ENCODE measurements at regions not wholly inside any gene's neighbourhood (a gene's known extent, or its start where the extent isn't known, plus 50 kb on each side); places are given as distances from the start of the nearest gene placed in this dataset.
"Not testable (repeated sequence)": the region's sequence is repeated elsewhere in the genome, so short reads cannot be mapped to it uniquely, and the experiment has no call there.

DNA sequence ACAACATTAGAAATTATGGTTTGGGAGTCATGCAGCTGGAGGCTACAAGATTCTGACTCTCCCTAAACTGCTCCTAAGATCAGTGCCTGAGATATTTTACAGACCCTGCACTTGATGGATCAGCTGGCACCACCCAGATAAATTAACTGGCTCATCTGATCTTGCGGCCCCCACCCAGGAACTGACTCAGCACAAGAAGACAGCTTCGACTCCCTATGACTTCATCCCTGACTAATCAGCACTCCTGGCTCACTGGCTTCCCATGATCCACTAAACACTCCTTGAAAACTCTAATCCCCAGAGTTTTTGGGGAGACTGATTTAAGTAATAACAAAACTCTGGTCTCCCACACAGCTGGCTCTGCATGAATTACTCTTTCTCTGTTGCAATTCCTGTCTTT lies 617.8 kb upstream of the AUTS2 start:
- not testable (repeated sequence) for H3K27me3 ChIP-seq (ENCODE audit: low read depth, low read length); H3K36me3 ChIP-seq (ENCODE audit: control insufficient read depth in 1 of 2, insufficient read depth in 2 of 2, low read length in 2 of 2); H3K4me3 ChIP-seq (ENCODE audit: low read depth in 1 of 2, low read length in 2 of 2); H3K4me1 ChIP-seq (ENCODE audit: control insufficient read depth in 1 of 2, insufficient read depth in 2 of 2, low read length in 2 of 2); H3K27ac ChIP-seq (ENCODE audit: low read length); H3K9me3 ChIP-seq (ENCODE audit: control insufficient read depth in 1 of 2, low read length in 2 of 2)

DNA sequence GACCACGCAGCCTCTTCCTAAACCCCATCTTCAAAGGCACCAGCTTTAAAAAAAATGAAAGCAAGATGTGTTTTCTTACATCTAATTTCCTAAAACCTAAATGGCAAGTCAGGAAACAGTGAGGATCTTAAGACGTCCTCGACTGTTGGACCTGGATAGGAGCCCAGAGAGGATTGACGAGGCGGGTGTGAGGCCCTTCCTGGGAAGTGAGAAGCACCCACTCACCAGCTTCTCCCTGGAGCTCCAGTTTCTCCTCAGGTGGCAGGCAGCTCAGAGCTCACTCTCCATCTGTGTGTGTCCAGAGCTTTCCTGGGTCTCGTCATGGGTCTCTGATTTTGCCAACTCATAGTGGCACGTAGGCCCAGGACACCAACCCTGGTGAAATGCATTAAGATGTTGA lies 614.0 kb upstream of the AUTS2 start:
- H3K36me3 ChIP-seq (ENCODE audit: control insufficient read depth in 1 of 2, insufficient read depth in 2 of 2, low read length in 2 of 2), result no peaks in the 10 kb centered on the region
- no peaks in the 10 kb centered on the region for H3K27me3 ChIP-seq (ENCODE audit: low read depth, low read length)
- no peak overlapping the region for H3K4me3 ChIP-seq (ENCODE audit: low read depth in 1 of 2, low read length in 2 of 2)
- peaks cover 0 to 10% of the 10 kb centered on the region in 2 donors for H3K9me3 ChIP-seq (ENCODE audit: control insufficient read depth in 1 of 2, low read length in 2 of 2)
- H3K27ac ChIP-seq (ENCODE audit: low read length), result no peak overlapping the region
- no peaks in the 10 kb centered on the region for H3K4me1 ChIP-seq (ENCODE audit: control insufficient read depth in 1 of 2, insufficient read depth in 2 of 2, low read length in 2 of 2)

DNA sequence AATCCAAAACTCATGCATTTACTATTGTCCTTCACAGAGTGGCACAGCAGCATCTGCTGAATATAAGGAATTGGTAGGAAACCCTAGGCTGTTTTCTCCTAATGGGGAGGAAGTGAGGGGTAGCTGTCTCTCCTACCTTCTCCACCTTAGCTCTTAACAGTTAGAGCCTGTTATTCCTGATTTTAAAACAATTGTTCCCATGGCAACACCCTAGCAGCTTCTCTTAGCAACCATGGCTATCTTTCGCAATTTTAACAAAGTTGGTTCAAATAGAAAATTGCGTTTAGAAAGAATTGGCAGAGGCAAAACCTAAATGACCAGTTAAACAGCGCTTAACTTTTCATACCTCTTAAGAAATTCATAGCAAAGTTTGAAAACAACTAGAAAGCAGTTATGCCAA lies 603.4 kb upstream of the AUTS2 start:
- no peaks in the 10 kb centered on the region for H3K27me3 ChIP-seq (ENCODE audit: low read depth, low read length)
- H3K27ac ChIP-seq (ENCODE audit: low read length), result no peak overlapping the region
- no peaks in the 10 kb centered on the region for H3K4me1 ChIP-seq (ENCODE audit: control insufficient read depth in 1 of 2, insufficient read depth in 2 of 2, low read length in 2 of 2)
- no peaks in the 10 kb centered on the region for H3K36me3 ChIP-seq (ENCODE audit: control insufficient read depth in 1 of 2, insufficient read depth in 2 of 2, low read length in 2 of 2)
- peaks cover 0 to 7% of the 10 kb centered on the region in 2 donors for H3K9me3 ChIP-seq (ENCODE audit: control insufficient read depth in 1 of 2, low read length in 2 of 2)
- no peak overlapping the region for H3K4me3 ChIP-seq (ENCODE audit: low read depth in 1 of 2, low read length in 2 of 2)

DNA sequence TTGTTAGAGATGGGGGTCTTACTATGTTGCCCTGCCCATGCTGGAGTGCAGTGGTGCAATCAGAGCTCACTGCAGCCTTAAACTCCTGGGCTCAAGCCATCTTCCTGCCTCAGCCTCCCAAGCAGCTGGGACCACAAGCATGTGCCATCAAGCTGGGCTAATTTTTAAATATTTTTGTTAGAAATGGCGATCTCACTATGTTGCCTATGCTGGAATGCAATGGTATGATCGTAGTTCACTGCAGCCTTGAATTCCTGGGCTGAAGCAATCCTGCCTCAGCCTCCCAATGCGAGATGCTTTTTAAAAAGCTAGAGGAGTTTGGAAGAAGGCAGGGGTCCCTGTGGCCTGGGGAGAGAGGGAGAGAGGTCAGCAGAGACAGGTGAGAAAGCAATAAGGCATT lies 600.1 kb upstream of the AUTS2 start:
- no peaks in the 10 kb centered on the region for H3K36me3 ChIP-seq (ENCODE audit: control insufficient read depth in 1 of 2, insufficient read depth in 2 of 2, low read length in 2 of 2)
- peaks cover 3 to 37% of the 10 kb centered on the region in 2 donors for H3K9me3 ChIP-seq (ENCODE audit: control insufficient read depth in 1 of 2, low read length in 2 of 2)

DNA sequence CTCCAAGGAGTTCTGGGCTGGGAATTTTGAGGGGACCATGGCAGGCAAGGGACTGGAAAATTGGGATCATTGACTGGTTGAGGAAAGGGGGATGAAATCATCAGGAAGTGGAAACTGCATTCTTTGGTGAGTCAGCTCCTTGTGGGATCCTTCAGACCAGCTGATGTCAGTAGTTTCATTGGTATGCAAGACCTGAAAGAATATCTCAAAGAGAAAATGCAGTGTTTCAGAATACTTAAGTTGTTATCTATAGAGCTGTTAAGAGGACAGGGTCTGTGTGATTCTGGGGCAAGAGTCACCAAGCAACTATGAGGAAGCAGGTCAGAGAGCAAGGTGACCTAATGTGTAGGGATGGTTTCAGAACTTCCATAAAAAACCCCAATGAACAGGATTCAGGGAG lies 595.9 kb upstream of the AUTS2 start:
- Histone ChIP-seq H3K4me3 (ENCODE audit: low read depth in 1 of 2, low read length in 2 of 2) (no peak overlapping the region), H3K9me3 (ENCODE audit: control insufficient read depth in 1 of 2, low read length in 2 of 2) (peaks cover 3 to 37% of the 10 kb centered on the region in 2 donors), H3K27me3 (ENCODE audit: low read depth, low read length) (no peaks in the 10 kb centered on the region), H3K4me1 (ENCODE audit: control insufficient read depth in 1 of 2, insufficient read depth in 2 of 2, low read length in 2 of 2) (no peaks in the 10 kb centered on the region), H3K27ac (ENCODE audit: low read length) (no peak overlapping the region), H3K36me3 (ENCODE audit: control insufficient read depth in 1 of 2, insufficient read depth in 2 of 2, low read length in 2 of 2) (no peaks in the 10 kb centered on the region)

More for the DNA sequence above, 600.1 kb upstream of the AUTS2 start:
- H3K27ac ChIP-seq (ENCODE audit: low read length), result no peak overlapping the region
- H3K4me1 ChIP-seq (ENCODE audit: control insufficient read depth in 1 of 2, insufficient read depth in 2 of 2, low read length in 2 of 2), result no peaks in the 10 kb centered on the region
- no peaks in the 10 kb centered on the region for H3K27me3 ChIP-seq (ENCODE audit: low read depth, low read length)
- H3K4me3 ChIP-seq (ENCODE audit: low read depth in 1 of 2, low read length in 2 of 2), result no peak overlapping the region

DNA sequence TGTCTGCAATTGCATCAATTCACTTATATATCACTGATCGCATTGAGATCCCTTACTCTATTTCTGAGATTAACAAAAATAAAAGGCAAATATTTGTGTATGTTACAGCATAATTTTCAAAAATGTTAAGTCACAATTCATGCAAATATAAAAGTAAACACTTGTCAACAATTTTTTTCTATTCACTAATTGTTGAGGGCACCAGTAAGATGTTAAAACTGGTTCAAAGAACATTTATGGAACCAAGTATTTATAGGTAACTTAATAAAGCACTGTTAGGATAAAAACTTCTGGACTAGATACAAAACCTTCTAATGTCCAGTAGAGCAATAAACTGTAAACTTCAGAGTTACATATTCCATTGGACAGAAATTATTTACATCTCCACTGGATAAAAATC lies 586.1 kb upstream of the AUTS2 start:
- H3K27me3 ChIP-seq (ENCODE audit: low read depth, low read length), result no peaks in the 10 kb centered on the region
- H3K36me3 ChIP-seq (ENCODE audit: control insufficient read depth in 1 of 2, insufficient read depth in 2 of 2, low read length in 2 of 2), result no peaks in the 10 kb centered on the region
- H3K4me1 ChIP-seq (ENCODE audit: control insufficient read depth in 1 of 2, insufficient read depth in 2 of 2, low read length in 2 of 2), result no peaks in the 10 kb centered on the region
- H3K9me3 ChIP-seq (ENCODE audit: control insufficient read depth in 1 of 2, low read length in 2 of 2), result no peaks in the 10 kb centered on the region
- no peak overlapping the region for H3K4me3 ChIP-seq (ENCODE audit: low read depth in 1 of 2, low read length in 2 of 2)
- H3K27ac ChIP-seq (ENCODE audit: low read length), result no peak overlapping the region

DNA sequence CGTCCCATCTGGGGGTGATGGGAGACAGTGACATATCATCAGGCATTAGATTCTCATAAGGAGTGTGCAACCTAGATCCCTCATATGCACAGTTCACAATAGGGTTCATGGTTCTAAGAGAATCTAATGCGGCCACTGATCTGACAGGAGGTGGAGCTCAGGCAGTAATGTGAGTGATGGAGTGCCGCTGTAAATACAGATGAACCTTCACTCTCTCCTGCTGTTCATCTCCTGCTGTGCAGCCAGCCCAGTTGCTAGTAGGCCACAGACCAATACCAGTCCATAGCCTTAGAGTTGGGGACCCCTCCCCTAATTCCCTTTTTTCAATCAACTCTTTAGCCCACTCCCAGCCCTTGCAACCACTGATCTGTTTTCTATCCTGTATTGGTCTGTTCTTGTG lies 581.1 kb upstream of the AUTS2 start:
- Histone ChIP-seq H3K36me3 (ENCODE audit: control insufficient read depth in 1 of 2, insufficient read depth in 2 of 2, low read length in 2 of 2) (no peaks in the 10 kb centered on the region), H3K9me3 (ENCODE audit: control insufficient read depth in 1 of 2, low read length in 2 of 2) (peaks cover 4 to 16% of the 10 kb centered on the region in 2 donors), H3K4me3 (ENCODE audit: low read depth in 1 of 2, low read length in 2 of 2) (no peak overlapping the region), H3K27me3 (ENCODE audit: low read depth, low read length) (no peaks in the 10 kb centered on the region), H3K27ac (ENCODE audit: low read length) (no peak overlapping the region), H3K4me1 (ENCODE audit: control insufficient read depth in 1 of 2, insufficient read depth in 2 of 2, low read length in 2 of 2) (no peaks in the 10 kb centered on the region)

DNA sequence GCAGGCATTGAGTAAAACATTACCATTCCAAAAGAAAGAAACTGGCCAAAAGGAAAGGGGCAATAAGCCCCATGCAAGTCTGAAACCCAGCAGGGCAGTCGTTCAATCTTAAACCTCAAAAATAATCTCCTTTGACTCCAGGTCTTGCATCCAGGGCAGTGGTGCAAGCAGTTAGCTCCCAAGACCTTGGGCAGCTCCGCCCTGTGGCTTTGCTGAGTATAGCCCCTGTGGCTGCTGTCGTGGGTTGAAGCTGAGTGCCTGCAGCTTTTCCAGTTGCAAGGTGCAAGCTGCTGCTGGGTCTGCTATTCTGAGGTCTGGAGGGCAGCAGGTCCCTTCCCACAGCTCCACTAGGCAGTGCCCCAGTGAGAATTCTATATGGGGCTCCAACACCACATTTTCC lies 580.1 kb upstream of the AUTS2 start:
- no peak overlapping the region for H3K27ac ChIP-seq (ENCODE audit: low read length)
- H3K4me3 ChIP-seq (ENCODE audit: low read depth in 1 of 2, low read length in 2 of 2), result no peak overlapping the region
- H3K27me3 ChIP-seq (ENCODE audit: low read depth, low read length), result no peaks in the 10 kb centered on the region
- no peaks in the 10 kb centered on the region for H3K4me1 ChIP-seq (ENCODE audit: control insufficient read depth in 1 of 2, insufficient read depth in 2 of 2, low read length in 2 of 2)
- no peaks in the 10 kb centered on the region for H3K36me3 ChIP-seq (ENCODE audit: control insufficient read depth in 1 of 2, insufficient read depth in 2 of 2, low read length in 2 of 2)
- peaks cover 4 to 16% of the 10 kb centered on the region in 2 donors for H3K9me3 ChIP-seq (ENCODE audit: control insufficient read depth in 1 of 2, low read length in 2 of 2)

DNA sequence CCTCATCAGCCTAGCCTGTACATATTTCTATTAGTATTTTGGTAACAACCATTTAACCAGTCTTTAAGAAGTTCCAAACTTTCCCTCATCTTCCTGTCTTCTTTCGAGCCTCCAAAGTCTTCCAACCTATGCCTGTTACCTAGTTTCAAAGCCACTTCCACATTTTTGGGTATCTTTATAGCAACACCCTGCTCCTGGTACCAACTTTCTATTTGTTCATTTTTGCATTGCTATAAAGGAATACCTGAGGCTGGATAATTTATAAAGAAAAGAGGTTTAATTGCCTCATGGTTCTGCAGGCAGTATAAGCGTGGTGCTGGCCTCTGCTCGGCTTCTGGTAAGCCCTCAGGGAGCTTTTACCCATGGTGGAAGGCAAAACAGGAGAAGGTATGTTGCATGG lies 578.8 kb upstream of the AUTS2 start:
- Histone ChIP-seq H3K4me3 (ENCODE audit: low read depth in 1 of 2, low read length in 2 of 2) (peak overlapping the region in 1 of 2 donors; percentile 10), H3K36me3 (ENCODE audit: control insufficient read depth in 1 of 2, insufficient read depth in 2 of 2, low read length in 2 of 2) (no peaks in the 10 kb centered on the region), H3K4me1 (ENCODE audit: control insufficient read depth in 1 of 2, insufficient read depth in 2 of 2, low read length in 2 of 2) (no peaks in the 10 kb centered on the region), H3K27me3 (ENCODE audit: low read depth, low read length) (no peaks in the 10 kb centered on the region), H3K27ac (ENCODE audit: low read length) (no peak overlapping the region), H3K9me3 (ENCODE audit: control insufficient read depth in 1 of 2, low read length in 2 of 2) (peaks cover 4 to 16% of the 10 kb centered on the region in 2 donors)

DNA sequence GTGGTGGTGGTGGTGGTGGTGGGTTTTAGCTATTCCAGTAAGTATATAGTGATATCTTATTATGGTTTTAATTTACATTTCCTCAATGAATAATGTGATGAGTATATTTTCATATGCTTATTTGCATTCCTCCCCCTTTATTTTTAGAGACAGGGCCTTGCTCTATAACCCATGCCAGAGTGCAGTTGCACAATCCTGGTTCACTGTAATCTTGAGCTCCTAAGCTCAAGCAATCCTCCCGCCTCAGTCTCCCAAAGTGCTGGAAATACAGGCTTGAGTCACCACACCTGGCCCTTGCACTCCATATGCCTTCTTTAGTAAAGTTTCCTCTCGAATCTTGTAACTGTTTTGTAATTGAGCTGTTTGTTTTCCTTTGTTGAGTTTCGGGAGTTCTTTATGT lies 577.7 kb upstream of the AUTS2 start:
- H3K4me1 ChIP-seq (ENCODE audit: control insufficient read depth in 1 of 2, insufficient read depth in 2 of 2, low read length in 2 of 2), result no peaks in the 10 kb centered on the region
- H3K9me3 ChIP-seq (ENCODE audit: control insufficient read depth in 1 of 2, low read length in 2 of 2), result peaks cover 4 to 16% of the 10 kb centered on the region in 2 donors
- no peak overlapping the region for H3K4me3 ChIP-seq (ENCODE audit: low read depth in 1 of 2, low read length in 2 of 2)
- no peaks in the 10 kb centered on the region for H3K27me3 ChIP-seq (ENCODE audit: low read depth, low read length)
- H3K36me3 ChIP-seq (ENCODE audit: control insufficient read depth in 1 of 2, insufficient read depth in 2 of 2, low read length in 2 of 2), result no peaks in the 10 kb centered on the region
- no peak overlapping the region for H3K27ac ChIP-seq (ENCODE audit: low read length)

DNA sequence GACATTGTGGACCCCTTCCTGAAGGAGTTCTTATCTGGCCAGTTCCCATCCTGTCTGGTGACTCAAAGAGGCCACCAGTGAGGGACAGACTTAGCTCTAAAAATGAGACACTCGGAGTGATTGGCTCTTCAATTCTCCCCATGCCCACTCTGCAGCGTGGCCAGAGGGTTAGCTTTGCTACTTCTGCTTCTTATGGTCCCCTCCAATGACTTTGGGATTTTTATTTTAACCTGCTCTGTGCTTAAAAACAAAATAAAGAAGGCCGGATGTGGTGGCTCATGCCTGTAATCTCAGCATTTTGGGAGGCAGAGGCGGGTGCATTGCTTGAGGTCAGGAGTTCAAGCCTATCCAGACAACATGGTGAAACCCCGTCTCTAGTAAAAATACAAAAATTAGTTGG lies 573.0 kb upstream of the AUTS2 start:
- H3K4me1 ChIP-seq (ENCODE audit: control insufficient read depth in 1 of 2, insufficient read depth in 2 of 2, low read length in 2 of 2), result no peaks in the 10 kb centered on the region
- no peak overlapping the region for H3K27ac ChIP-seq (ENCODE audit: low read length)
- H3K27me3 ChIP-seq (ENCODE audit: low read depth, low read length), result no peaks in the 10 kb centered on the region
- no peaks in the 10 kb centered on the region for H3K9me3 ChIP-seq (ENCODE audit: control insufficient read depth in 1 of 2, low read length in 2 of 2)
- no peaks in the 10 kb centered on the region for H3K36me3 ChIP-seq (ENCODE audit: control insufficient read depth in 1 of 2, insufficient read depth in 2 of 2, low read length in 2 of 2)
- H3K4me3 ChIP-seq (ENCODE audit: low read depth in 1 of 2, low read length in 2 of 2), result no peak overlapping the region

DNA sequence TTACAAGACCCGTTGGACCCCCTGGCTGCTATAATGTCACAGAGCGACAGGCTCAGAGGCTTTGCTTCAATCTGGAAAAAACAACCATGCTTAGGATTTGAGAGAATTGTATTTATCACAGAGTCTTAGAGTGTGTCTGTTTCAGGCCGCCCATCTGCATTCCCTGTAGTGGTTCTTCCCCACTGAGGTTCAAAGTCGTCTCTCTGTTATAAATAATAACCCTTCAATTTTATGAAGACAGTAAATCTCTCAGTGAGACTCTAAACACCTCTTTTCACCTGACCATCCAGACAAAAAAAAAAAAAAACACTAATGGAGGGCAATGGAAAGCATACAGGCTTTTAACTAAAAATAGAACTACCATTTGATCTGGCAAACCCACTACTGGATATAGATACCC lies 565.4 kb upstream of the AUTS2 start:
- Histone ChIP-seq H3K27me3 (ENCODE audit: low read depth, low read length) (no peaks in the 10 kb centered on the region), H3K9me3 (ENCODE audit: control insufficient read depth in 1 of 2, low read length in 2 of 2) (no peaks in the 10 kb centered on the region), H3K4me3 (ENCODE audit: low read depth in 1 of 2, low read length in 2 of 2) (no peak overlapping the region), H3K36me3 (ENCODE audit: control insufficient read depth in 1 of 2, insufficient read depth in 2 of 2, low read length in 2 of 2) (no peaks in the 10 kb centered on the region), H3K27ac (ENCODE audit: low read length) (no peak overlapping the region), H3K4me1 (ENCODE audit: control insufficient read depth in 1 of 2, insufficient read depth in 2 of 2, low read length in 2 of 2) (no peaks in the 10 kb centered on the region)

Measured in muscle layer of duodenum (tissue), 2 donors.